ENCODE measurements at regions not wholly inside any gene's neighbourhood (a gene's known extent, or its start where the extent isn't known, plus 50 kb on each side); places are given as distances from the start of the nearest gene placed in this dataset.

DNA sequence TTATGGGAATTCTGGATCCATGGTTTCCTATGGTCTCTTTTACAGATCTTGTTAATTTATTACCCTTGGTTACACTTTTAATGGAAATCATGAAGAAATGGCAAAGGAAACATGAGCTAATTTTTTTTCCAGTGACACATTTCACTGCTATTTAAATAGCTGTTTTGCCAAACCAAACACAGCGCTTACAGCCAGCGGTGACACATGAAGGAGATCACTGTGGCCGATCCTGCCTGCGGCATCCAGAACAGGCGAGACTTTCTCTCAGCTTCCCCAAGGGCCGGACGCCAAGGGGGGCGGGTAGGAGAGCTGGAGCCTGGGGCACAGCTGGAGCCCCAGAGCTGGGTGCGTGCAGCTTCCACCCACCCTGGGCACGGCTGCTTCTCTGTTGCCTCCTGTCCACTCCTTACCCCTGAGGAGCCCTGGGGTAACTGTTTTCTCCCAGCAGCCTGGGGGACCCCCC is 81.4 kb upstream of the PKDCC start:
- DNase-seq = peak; percentile 85 to 86

DNA sequence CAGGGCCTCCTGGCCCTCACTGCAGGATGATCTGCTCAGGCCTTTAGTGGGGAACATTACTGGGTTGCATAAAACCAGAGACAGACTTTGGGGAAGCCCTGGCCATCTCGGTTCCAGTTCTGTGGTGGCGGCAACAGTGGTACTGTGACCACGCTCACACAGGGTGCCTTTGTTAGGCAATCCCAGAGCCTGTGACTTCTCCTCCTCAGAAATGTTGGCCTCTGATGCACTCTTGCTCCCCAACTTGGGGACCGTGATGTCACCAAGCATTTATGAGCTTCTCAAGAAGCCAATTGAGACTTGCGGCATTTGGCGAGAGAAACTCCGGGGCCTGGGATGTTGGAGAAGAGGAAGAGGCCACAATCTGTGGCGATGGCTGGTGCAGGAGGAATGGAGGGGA is 80.9 kb upstream of the PKDCC start:
- intact Hi-C loops (cut with DNase I; ENCODE audit: low total_unique reads) = no loop called here
- Histone ChIP-seq H3K36me3 (no peaks in the 10 kb centered on the region), H3K27ac (peak overlapping the region; percentile 84 to 91), H3K4me1 (peaks cover 16 to 35% of the 10 kb centered on the region in 2 donors), H3K4me3 (no peak overlapping the region), H3K9me3 (no peaks in the 10 kb centered on the region), H3K27me3 (no peaks in the 10 kb centered on the region)
- peak in 1 of 2 donors; percentile 32 for DNase-seq
- TF ChIP-seq, protein P1, sequence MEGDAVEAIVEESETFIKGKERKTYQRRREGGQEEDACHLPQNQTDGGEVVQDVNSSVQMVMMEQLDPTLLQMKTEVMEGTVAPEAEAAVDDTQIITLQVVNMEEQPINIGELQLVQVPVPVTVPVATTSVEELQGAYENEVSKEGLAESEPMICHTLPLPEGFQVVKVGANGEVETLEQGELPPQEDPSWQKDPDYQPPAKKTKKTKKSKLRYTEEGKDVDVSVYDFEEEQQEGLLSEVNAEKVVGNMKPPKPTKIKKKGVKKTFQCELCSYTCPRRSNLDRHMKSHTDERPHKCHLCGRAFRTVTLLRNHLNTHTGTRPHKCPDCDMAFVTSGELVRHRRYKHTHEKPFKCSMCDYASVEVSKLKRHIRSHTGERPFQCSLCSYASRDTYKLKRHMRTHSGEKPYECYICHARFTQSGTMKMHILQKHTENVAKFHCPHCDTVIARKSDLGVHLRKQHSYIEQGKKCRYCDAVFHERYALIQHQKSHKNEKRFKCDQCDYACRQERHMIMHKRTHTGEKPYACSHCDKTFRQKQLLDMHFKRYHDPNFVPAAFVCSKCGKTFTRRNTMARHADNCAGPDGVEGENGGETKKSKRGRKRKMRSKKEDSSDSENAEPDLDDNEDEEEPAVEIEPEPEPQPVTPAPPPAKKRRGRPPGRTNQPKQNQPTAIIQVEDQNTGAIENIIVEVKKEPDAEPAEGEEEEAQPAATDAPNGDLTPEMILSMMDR (IDR thresholded peaks at IDR 0.05) = no peak
- TF ChIP-seq POLR2A (IDR thresholded peaks at IDR 0.05) = no peak

More for the DNA sequence above, 81.4 kb upstream of the PKDCC start:
- Histone ChIP-seq H3K27me3 (no peaks in the 10 kb centered on the region), H3K27ac (peak overlapping the region; percentile 84 to 91), H3K4me3 (no peak overlapping the region), H3K4me1 (peaks cover 16 to 35% of the 10 kb centered on the region in 2 donors), H3K36me3 (no peaks in the 10 kb centered on the region), H3K9me3 (no peaks in the 10 kb centered on the region)
- intact Hi-C loops (cut with DNase I; ENCODE audit: low total_unique reads) = no loop called here
- TF ChIP-seq, protein P1 (IDR thresholded peaks at IDR 0.05) = no peak
- no peak for TF ChIP-seq POLR2A (IDR thresholded peaks at IDR 0.05)

DNA sequence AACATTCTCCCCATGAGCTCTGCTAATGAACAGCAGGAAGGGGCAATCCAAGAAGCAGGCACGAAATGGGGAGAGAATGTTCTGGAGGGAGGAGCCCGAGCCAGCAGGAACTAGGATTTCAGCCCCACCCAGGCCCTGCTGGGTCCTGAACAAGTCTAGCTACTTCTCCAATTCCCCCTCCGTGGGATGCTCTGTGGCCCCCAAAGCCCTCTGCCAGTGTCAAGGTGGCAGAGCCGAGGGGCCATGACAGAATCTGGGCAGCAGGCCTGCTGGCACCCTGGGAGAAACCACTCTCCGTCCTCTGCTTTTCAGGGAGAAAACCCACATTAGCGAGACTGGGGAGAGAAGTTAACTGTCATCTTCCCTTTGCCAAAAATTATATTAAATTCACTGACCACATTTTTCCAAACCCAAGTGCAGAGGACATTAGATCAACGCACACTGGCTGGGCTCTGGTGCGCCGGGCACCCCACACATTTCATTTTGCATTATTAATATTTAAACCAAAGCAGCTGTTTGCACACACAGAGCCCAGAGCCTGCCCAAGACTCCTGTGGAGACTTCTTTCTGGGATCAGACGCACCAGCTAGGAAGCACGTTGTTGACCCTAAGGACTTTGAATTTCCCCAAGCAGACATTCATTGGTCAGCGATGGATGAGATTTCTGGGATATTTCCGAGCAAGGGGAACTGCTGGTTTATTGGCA is 80.2 kb upstream of the PKDCC start:
- intact Hi-C loops (cut with DNase I; ENCODE audit: low total_unique reads) = no loop called here
- Histone ChIP-seq H3K27me3 (no peaks in the 10 kb centered on the region), H3K27ac (peak overlapping the region; percentile 84 to 91), H3K4me3 (no peak overlapping the region), H3K9me3 (no peaks in the 10 kb centered on the region), H3K36me3 (no peaks in the 10 kb centered on the region), H3K4me1 (peaks cover 16 to 35% of the 10 kb centered on the region in 2 donors)
- DNase-seq = peak; percentile 40 to 55
- no peak for TF ChIP-seq POLR2A (IDR thresholded peaks at IDR 0.05)
- TF ChIP-seq, protein P1 (IDR thresholded peaks at IDR 0.05) = no peak

DNA sequence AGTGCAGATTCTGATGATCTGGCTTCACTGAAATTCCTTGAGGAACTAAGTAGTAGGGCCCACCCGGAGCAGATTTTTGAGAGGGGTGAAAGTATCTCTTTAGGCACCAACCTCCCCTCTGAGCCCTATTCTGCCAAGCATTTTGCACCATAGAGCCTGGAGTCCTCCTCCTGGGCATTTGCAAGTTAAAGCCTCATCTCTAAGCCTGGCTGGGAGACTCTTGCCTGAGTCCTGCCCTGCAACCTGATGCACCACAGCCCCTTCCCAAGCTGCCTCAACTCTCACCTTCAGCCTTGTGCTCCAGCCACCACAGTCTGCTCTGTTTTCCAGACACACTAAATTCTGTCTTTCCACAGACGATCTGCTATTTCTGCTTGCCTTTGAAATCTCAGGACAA is 79.6 kb upstream of the PKDCC start:
- Histone ChIP-seq H3K27ac (peak overlapping the region; percentile 84 to 91), H3K27me3 (no peaks in the 10 kb centered on the region), H3K36me3 (no peaks in the 10 kb centered on the region), H3K4me1 (peaks cover 16 to 35% of the 10 kb centered on the region in 2 donors), H3K9me3 (no peaks in the 10 kb centered on the region), H3K4me3 (no peak overlapping the region)
- intact Hi-C loops (cut with DNase I; ENCODE audit: low total_unique reads) = no loop called here
- no peak for TF ChIP-seq POLR2A (IDR thresholded peaks at IDR 0.05)
- TF ChIP-seq, protein P1 (IDR thresholded peaks at IDR 0.05) = no peak
- no peak for DNase-seq

DNA sequence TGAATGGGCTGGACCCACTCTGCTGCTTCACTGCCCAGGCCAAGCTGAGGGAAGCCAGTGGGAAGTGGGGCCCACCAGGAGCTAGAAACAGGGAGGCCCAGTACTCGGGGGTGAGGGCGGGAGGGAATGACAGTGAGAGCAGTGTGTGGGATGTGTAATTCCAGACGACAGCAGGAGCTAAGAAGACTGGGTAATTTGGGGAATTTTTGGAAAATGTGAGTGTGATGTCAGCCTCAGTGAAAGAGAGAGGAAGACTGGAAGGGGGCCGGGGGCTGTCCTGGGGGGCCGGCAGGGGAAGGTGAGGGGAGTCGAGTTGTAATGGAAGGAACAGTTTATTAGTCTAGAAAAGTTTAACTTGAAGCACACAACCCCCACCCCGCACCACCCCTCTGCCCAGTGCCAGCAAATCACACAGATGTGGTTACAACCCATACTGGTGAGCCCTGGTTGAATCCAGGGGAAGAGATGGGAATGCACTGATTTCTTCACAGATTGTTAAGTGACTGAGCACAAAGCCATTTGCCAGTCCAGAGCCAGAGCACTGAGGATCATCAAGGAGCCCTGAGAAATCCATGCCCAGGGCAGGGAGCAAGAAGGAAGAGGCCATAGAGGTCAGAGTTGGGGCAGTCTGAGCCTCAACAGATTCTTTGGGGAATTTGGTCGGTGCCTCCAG is 76.7 kb upstream of the PKDCC start:
- intact Hi-C loops (cut with DNase I; ENCODE audit: low total_unique reads) = no loop called here
- H3K4me3 ChIP-seq = no peak overlapping the region
- no peak for TF ChIP-seq POLR2A (IDR thresholded peaks at IDR 0.05)
- TF ChIP-seq, protein P1 (IDR thresholded peaks at IDR 0.05) = no peak

More for the DNA sequence above, 76.7 kb upstream of the PKDCC start:
- Histone ChIP-seq H3K27me3 (no peaks in the 10 kb centered on the region), H3K36me3 (no peaks in the 10 kb centered on the region), H3K9me3 (no peaks in the 10 kb centered on the region), H3K27ac (no peak overlapping the region), H3K4me1 (peaks cover 0 to 11% of the 10 kb centered on the region in 2 donors)
- no peak for DNase-seq

Data from uterus (tissue), 3 donors.